T-helper 22 cell (primary cell): ENCODE measurements at regions not wholly inside any gene's neighbourhood (a gene's known extent, or its start where the extent isn't known, plus 50 kb on each side); places are given as distances from the start of the nearest gene placed in this dataset.

Experiments used
- DNase-seq: peaks from one replicate; pipeline ENCODE4 v3.0.0-alpha.2; 2020; ENCODE audit warnings: low read depth

DNA sequence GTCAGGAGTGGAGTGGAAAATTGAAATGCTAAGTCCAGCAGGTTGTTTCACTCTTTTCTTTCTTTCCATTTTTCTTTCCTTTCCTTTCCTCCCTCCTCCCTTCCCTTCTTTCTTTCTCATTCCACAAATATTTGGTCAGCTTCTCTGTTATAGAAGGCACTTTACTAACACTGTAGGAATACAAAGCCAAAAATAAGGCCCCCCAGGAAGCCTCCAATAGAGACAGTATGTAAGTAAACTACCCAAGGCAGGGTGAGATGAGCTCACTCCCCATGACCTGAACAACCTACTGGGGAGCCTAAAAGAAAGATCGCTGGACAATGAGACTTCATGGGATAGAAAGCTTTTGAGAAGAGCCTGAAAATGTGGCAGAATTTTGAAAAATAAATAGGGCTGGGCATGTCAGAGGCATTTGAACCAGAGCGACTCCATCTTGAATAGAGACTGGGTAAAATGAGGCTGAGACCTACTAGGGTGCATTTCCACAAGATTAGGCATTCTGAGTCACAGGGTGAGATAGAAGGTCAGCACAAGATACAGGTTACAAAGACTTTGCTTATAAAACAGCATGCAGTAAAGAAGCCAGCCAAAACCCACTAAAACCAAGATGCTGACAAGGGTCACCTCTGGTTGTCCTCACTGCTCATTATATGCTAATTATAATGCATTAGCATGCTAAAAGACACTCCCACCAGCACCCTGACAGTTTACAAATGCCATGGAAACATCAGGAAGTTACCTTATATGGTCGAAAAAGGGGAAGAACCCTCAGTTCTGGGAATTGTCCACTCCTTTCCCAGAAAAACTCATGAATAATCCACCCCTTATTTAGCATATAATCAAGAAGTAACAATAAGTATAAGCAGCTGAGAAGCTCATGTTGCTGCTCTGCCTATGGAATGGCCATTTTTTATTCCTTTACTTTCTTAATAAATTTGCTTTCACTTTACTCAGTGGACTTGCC, 158.9 kb upstream of the EGFLAM start:
- no peak for DNase-seq

DNA sequence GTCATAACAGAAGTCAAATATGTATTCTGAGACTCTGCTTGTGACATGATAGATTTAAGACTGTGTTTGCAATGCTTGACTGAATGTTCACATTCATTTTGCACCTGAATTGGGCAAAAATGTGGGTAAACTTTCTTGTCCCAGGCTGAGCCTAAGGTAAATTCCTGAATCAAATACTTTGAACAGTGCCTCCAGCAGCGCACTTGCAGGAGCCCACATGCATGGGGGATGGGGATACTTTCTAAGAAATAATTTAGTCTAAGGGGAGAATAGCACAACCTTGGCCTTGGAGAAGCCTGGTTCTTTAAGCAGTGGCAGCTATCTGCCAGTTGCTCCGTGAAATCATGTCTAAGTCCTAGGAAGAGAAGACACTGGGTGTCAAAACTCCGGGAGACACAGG, 163.5 kb upstream of the EGFLAM start:
- DNase-seq: no peak

DNA sequence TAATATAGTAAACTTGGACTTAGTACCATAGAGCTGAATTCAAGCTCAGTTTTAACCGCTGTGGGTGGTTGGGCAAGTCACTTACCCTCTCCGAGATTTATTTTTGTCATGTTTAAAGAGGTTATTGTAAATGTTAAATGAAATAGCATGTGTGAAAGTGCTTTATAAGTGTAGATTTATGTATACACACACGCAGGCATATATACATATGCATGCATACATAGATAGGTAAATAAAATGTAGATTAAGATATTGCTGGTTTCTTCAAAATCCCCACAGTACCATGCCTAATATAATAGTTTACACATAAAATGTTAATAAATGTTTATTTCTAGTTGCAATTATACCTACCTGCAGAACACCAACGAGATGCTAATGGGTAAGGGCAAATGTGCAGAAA, 164.5 kb upstream of the EGFLAM start:
- no peak for DNase-seq

DNA sequence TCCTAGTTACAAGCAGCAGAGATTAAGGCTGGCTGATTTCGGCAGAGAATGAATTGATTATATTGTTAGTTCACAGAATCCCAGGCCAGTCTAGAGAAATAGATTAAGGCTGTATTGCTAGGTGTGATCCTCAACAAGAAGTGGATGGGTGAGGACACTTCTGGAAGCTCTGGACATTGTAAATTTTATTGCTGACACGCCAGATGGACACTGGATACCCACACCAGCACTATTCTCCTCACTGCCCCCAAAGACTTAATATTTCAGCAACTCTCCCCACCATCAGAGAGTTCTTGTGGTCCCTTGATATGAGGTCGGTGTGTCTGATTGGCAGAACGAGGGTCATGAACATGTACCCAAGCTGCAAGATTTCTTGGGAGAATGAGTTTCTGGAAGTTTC, 171.6 kb upstream of the EGFLAM start:
- no peak for DNase-seq

- no peak for DNase-seq
These were observed 178.5 kb upstream of the EGFLAM start for GRCh38 chr5:38079620-38080402.

- DNase-seq: no peak
These were observed 180.2 kb upstream of the EGFLAM start for GRCh38 chr5:38078161-38078560.

DNA sequence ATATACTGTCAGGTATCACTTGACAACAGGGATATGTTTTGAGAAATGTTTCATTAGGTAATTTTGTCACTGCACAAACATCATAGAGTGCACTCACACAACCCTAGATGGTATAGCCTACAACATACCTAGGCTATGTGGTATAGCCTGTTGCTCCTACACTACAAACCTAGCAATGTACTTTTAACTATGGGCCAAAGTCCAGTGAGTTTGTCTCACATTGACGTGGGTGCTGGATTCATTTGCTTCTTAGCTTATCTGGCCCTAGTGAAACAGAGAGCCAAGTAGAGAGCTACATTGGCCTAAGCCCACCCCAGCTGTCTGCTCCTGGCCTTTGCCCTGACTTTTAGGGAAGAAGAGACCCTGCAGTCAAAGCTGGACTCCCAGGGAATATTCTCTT, 180.7 kb upstream of the EGFLAM start:
- DNase-seq: no peak

DNA sequence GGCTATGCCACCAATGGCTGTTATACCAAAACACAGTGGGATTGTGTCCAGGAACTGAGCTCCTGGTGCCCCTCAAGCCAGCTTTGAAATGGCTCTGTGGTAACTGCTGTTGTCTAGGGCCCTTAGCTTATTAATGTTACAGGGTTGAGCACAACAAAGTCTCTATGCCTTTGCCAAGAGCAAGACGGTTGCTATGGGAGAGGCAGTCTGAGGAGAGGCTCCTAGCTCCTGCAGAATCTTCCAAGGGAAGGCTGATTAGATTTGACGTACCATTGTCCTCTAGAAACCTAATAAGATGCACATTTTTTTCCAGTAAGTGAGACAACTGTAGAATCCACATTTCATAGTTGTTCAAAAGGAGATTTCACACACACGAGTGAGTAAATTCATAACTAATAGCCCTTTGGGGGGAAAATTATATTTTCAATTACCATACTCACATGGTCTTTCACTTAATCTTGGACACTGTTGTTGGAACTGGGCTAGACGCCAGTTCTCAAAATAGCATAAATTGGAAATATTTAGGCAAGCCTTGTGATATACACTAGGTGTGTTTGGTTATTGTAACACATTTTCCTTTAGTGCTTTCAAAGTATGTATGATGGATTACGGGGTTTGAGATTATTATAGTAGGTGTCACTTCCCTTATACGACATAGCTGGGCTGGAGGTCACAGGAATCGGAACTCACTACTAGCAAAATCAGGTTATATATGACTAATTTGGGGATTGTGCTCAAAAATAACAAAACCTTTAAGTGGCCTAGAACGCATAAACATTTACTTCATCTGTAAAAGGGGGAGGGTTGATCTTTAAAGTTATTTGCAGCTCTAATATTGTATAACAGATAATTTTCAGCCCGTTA, 186.3 kb upstream of the EGFLAM start:
- DNase-seq: no peak

- DNase-seq: no peak
These were observed 187.9 kb upstream of the EGFLAM start for GRCh38 chr5:38070304-38070950.

- no peak for DNase-seq
These were observed 189.0 kb upstream of the EGFLAM start for GRCh38 chr5:38069360-38069759.

- no peak for DNase-seq
These were observed 198.0 kb upstream of the EGFLAM start for GRCh38 chr5:38060354-38060753.

DNA sequence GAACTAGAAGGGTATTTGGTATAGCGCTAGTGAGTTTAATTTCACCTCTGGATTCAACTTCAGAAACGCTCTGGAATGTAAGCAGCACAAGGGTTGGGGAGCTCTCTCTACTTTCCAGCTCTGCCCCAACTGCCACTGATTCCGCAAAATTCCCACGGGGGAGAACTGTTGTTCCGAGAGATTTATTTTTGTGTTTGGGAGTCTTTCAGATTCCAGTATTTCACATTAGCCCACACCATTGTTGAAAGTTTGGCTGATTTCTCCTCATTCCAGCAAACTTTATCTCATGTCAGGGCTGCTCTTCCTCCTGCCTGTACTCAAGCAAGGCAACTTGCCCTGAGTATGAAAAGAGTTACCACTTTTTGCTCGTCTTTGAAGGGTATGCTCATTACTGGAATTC, 198.5 kb upstream of the EGFLAM start:
- no peak for DNase-seq

DNA sequence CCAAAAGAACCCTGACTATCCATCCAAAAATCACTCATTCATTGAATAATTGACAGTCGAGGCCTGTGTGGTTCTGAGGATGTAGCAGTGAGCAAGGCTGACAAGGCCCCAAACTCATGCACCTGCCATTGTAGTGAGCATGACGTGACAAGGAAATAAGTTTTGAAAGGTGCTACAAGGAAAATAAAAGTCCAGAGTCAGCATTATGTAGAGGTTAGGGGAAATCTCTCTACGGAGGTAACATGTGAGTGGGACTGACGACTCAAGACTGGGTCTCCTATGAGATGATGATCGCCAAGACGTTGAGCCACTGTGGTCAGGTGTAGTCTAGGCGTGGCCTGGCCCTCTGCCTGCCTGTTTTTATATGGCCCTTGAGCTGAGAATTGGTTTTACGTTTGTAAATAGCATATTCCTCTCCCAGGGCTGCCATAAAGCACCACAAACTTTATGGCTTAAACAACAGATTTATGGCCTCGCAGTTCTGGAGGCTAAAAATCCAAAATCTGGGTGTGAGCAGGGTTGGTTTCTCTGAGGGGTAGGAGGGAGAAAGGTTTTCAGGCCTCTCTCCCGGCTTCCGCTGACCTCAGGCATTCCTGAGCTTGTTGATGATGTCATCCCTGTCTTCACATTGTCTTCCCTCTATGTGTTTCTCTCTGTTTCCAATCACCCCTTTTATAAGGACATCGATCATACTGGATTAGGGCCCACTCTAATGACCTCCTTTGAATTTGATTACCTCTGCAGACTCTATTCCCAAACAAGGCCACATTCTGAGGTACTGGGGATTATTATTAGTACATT, 206.4 kb upstream of the EGFLAM start:
- no peak for DNase-seq

- DNase-seq: no peak
These were observed 208.6 kb upstream of the GDNF start for GRCh38 chr5:38048400-38048799.

- DNase-seq: no peak
These were observed 206.3 kb upstream of the GDNF start for GRCh38 chr5:38046103-38046502.

DNA sequence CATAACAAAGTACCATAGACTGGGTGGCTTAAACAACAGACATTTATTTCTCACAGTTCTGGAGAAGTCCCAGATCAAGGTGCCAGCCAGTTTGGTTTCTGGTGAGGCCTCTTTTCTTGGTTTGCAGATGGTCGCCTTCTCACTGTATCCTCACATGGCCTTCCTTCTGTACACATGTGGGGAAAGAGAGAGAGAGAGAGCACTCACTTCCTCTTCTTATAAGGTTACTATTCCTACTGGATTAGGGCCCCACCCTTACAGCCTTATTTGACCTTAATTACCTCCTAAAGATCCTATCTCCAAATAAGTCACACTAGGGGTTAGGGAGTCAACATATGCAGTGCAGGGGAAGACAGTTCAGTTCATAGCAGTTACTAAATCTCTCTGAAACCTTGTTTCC, 205.6 kb upstream of the GDNF start:
- no peak for DNase-seq

DNA sequence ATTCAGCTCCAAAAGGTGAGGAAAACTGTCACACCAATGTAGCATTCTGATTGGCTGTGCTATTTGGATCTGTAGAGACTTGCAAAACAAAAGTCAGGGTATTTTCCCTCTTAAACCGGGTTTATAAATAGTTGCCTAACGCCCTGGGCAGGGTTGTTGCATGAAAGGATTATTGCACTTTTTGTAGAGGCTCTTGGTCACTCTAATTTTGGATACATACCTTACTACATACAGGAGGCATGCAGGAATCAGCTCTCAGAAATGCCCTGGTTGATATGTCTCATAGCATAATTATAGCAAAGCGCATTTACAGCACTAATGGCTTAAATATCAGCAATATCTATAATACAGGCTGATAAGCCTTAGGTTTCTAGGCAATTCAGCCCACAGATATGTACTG, 200.0 kb upstream of the GDNF start:
- DNase-seq: no peak

- no peak for DNase-seq
These were observed 199.2 kb upstream of the GDNF start for GRCh38 chr5:38039091-38039490.

DNA sequence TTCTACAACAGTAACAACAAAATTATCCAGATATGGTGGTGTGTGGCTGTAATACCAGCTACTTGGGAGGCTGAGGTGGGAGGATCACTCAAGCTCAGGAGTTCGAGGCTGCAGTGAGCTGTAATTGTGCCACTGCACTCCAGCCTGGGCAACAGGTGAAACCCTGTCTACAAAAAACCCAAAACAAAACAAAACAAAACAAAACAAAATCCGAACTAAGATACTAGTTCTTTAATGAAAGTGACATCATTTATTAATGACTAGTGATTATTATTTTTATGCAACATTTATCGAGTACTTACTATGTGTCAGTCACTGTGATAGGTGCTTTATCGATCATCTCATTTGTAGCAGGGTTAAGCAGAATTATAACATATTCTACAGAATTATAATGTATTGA, 196.9 kb upstream of the GDNF start:
- no peak for DNase-seq

DNA sequence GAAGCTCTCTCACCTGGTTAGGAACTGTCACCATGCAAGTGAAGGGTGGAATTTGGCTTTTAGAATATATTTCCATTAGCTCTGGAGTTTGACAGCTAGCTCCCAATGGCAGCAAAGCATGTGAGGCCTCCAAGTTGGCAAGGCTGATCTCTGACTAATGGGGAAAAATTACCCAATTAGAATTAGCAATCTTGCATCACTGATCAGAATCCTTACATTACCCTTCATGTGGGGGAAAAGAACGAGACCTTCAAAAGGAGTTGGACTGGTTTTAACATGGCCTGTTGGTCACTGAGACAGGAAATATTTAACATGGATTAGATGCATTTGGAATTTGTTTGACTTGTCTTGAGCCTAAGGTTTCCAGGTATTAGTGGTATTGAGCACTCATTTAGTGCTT, 192.3 kb upstream of the GDNF start:
- no peak for DNase-seq

GRCh38 chr5:38031304-38031703, 191.5 kb upstream of the GDNF start:
- no peak for DNase-seq
